GM19395 (cell line): ENCODE measurements at regions not wholly inside any gene's neighbourhood (a gene's known extent, or its start where the extent isn't known, plus 50 kb on each side); places are given as distances from the start of the nearest gene placed in this dataset.

Experiments
- ATAC-seq: cut with Tn5 transposase; IDR thresholded peaks from one replicate; pipeline ENCODE4 v1.9.1; 2021; ENCODE audit warnings: mild to moderate bottlenecking, moderate library complexity; ENCODE audit not compliant: unreplicated experiment

DNA sequence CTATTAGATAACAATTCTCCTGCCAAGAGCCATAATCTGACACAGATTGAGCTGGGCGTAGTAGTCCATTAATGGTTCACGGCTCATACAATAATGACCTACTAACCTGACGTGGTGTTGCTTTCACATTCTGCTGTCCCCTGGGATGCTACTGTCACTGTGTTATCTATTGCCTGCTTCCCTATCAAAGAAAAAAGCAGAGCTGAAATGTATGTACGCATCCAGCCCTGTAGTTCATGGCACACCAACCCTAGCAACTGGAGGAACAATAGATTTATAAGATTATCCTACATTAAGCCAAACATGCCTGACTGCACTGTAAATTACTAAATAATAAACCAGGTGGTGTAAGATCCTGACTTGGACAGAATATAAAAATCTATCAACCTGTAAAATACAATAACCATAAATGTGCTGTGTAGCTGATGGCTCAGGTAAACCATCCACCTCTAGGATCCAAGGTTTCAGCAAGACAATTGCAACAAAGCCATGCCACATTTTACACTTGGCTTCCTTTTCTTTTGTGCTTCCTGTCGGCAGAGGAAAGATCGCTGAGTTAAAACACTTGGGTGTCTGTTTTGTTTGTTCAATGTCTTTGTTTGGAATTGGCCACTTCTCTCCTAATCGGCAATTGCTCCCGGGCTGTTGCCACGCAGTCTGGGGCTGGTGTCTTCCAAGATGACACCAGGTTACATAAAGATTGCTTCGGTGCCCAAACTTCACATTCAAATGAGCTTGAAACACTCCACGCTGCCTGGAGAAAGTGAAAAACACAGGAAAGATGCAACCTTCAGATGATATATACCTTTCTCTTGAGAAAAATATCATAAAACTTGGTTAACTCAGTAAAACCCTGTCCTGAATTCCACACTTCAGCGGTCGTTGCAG, 143.9 kb upstream of the MGMT start:
- no peak for ATAC-seq

DNA sequence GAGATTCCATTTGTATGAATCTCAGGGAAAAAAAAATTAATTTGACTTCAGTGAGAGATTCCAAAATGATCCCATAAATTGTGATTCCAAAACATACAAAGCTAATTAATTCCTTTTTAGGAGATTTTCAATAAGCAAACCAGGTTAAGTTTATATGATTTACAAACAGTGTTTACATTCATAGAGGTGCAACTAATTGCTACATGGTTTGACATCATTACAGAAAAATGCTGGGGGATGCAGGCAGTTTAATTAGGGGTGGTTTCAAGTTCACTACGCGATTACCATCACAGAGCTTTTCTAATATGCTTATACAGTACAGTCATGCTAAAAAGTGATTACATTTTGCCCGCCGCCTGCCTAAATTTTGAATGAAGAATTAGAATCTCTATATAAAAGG, 143.2 kb upstream of the MGMT start:
- no peak for ATAC-seq

DNA sequence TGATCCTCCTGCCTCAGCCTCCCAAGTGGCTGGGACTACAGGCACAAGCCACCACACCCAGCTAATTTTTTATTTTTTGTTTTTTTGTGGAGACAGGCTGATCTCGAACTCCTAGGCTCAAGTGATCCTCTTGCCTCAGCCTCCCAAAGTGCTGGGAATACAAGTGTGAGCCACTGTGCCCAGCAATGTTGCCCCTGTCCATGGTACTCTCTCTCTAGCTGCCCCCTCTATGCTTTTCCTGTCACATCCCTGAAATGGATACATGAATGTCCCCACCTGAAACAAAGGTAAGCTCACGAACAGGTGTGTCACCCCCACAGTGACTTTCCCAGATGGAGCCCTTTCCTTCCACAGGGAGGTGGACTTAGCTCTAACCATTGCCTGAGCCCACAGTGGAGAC, 141.1 kb upstream of the MGMT start:
- no peak for ATAC-seq

DNA sequence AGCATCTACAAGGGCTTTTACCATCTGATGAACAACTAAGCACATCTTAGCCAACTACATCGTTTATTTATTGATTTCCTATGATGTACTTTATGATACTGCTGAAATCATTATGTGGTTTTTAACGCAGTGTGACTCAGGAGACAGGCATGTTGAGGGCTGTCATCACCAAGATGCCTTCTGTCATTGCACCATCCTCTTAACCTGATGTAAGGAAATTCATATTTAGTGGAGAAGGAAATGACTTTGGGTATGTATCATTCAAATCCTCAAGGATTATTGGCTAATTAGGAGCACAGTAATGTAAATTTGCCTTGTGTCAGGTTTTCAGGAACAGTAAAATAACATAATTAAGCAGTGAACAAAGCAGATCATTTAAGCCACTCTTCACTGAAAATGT, 138.5 kb upstream of the MGMT start:
- ATAC-seq, result no peak

DNA sequence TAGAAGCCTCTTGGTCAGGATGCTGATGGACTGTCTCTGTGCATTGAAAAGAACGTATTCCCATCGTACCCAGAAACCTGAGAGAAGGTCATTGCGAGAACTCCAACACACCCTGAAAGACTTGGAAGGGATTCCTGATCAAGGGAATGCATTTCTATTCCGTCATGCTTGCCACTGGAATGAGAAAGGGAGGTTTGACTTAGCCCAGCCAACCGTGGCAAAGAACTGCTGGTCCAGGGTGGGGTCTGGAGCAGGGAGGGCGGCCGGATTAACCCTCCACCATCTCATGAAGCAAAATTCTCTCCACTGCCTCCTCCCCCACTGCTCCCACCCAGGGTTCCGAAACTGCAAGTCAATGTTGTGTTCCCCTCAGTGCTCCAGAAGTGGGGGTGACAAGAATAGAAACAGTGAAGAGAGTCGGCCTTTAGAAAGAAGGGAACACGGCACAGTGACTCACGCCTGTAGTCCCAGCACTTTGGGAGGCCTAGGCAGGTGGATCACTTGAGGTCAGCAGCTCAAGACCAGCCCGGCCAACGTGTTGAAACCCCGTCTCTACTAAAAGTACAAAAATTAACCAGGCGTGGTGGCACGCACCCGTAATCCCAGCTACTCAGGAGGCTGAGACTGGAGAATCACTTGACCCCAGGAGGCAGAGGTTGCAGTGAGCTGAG, 137.5 kb upstream of the MGMT start:
- ATAC-seq, result no peak

DNA sequence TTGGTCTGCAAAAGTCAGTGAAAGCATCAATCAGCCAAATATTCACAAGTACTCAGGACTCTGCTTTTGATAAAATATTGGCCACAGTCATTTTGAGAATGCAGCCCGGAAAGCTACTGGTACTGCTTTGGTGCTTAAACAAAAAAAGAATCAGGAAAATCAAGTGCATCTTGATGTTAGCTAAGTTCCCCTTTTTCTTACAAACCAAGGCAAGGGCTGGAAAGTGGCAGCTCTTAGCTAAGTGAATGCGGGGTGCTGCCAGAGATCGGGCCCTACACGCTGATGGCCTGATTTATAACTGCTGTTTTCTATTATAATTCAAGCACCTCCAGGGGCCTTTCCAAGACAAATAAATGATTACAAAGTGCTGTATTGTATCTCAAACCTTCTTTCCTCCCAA, 136.8 kb upstream of the MGMT start:
- no peak for ATAC-seq

DNA sequence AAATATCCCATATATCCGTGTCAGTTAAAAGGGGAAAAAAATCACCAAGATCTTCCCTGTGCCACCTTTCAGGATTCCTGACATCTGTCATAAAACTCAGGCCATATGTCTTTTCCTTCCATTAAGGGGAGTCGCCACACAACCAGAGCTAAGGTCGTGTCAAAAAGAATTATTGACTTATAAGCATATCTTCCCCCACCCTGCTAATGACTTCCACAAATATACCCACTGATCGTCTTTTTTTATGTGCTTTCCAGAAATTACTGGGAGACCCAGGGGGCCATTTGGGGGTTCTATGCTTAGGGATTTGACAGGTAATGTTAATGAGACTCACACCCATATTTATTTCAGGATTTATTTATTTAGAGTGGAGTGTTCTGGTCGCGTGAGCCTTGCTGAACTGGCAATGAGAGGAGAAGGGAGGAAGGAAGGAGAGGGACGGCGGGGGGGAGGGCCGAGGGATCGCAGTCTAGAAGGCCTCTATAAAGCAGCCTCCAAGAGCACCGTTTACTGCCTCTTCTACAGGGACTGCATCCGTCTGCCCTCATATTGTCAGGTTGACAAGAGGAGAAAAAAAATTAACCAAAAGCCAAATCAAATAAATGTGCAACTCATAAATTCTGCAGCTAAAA, 135.7 kb upstream of the MGMT start:
- ATAC-seq, result no peak

DNA sequence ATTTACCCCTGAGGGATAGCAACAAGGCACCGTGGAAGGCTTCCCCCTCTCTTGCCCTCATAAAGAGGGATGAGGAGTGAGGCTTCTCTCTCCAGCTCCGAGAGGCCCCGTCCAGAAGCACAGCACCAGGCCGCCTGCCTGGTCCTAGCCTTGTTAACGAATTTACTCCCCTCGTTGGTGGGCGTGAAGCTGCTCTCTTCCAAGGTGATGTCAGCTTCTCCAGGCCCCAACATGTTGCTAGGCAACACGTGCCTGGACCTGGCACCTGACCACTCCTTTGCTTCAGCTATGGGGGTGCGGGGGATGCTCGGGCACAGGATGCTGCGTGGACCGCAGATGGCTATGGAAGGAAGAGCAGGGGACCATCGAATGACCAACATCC, 135.2 kb upstream of the MGMT start:
- no peak for ATAC-seq

DNA sequence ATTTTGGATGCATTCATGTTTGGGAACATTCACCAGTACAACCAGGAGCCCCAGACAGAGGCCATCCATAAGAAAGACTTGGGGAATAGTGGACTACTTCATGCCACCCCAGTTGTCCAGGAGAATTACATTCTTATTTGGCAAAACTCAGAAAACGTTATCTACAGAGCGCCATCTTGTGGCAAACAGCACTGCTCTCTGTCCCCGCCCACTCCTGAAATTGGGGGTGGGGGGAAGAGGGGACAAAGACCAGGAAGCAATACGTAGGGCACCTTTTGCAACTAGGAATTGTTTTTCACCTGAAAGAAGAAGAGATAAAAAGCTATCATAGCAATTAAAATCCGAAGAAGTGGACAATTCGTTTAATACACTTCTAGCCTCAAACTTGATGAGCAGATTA, 134.6 kb upstream of the MGMT start:
- ATAC-seq, result no peak

DNA sequence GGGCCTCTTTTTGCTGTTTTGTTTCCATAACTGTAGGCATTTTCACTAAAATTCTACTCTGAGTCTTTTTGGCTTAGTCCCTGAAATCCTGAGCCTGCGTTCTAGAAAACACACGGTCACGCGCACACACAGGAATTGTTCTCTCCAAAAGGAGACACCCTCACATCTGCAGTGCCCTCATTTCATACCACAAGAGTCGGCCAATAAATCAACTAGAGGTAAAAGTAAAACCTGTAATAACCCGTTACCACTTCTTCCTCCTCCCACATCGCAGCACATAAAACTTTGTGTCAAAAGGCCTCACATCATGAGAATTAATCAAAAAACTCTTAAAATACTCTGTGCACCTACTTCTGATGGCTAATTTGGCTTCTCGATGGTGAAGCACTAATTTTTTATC, 133.3 kb upstream of the MGMT start:
- ATAC-seq, result no peak

DNA sequence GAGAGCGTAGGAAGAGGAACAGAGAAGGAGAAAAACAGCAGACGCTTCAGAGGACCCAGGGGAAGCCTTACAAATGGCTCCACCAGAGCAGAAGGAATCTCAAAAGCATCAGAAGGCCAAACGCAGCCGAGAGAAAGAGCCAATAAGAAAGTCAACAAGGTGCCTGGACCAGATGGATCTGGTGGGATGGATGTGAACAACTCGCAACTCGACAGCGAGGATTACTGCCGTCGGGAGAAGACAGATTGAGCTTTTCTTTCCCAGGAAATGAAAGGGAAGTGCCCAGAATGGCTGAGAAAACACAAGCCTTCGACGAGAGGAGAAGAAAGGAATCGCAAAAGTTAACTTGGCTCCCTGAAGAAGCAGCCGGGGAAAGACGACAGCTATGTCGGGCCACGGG, 132.8 kb upstream of the MGMT start:
- no peak for ATAC-seq

DNA sequence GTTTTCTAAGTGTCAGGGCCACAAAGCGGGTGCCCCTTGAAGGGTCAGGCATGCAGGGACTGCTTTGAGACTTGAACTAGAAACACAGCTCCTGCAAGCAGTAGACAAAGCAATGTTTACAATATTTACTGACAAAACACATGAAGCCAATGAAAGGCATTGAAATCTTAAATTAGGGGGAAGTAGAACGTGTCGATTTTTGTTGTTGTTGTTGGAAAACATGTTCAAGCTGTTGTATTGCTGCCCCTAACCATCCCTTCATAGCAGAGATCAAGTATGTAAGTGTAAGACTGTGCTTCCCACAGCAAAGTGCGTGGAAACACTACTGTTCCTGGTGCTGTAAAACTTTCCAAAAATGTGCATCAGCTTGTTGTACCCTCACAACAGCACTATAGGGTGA, 131.6 kb upstream of the MGMT start:
- ATAC-seq, result no peak

DNA sequence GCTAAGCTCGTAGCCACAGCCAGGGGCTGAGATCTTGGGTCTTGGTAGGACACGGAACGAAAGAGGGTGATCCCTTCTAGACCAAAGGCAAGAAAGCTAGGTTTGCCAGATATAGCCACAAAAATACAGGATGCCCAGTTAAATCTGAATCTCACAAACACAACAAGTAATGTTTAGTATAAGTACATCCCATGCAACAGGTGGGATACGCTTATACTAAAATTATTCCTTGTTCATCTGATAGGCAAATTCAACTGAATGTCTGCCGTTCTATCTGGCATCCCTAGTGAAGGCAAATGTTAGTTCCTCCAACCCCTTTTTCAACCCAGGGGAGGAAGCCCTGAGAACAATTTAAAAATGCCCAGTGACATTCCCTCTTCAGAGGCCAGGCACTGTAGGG, 131.1 kb upstream of the MGMT start:
- no peak for ATAC-seq

DNA sequence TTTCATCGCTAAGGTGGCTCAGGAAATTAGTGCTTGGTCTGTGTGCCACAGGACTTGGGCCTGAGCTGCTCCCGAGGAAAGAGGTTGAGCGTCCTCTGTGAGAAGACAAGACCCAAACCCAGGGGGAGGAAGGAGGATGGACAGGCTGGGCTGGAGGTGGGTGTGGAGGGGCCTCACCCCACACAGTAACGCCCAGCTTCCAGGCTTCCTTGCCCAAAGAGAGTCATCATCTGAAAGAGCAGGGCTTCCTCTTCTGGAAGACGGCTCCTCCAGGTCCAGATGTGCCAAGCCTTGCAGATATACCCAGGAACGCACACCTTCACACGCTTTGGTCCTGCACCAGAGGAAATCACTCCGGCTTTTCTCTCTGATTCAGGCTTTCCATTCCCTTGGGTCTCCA, 127.8 kb upstream of the MGMT start:
- ATAC-seq, result no peak

DNA sequence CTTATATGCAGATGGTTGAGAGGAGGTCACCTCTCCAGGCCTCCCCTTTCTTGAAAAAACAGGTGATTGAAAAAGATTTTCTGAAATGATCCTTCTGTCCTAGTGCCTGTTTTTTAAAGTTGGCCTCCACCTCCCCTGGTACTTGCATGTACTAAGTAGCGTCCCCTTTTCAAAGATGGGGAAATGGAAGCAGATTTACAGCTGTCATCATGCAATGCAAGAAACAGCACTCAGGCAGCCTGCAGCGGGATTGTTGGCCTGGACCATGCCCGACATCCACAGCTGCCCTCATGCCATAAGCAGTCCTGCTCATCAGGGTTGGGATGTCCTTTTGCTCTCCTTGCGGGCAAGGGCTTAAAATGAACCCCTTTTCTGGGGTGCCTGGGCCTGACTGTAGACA, 127.2 kb upstream of the MGMT start:
- ATAC-seq, result no peak

DNA sequence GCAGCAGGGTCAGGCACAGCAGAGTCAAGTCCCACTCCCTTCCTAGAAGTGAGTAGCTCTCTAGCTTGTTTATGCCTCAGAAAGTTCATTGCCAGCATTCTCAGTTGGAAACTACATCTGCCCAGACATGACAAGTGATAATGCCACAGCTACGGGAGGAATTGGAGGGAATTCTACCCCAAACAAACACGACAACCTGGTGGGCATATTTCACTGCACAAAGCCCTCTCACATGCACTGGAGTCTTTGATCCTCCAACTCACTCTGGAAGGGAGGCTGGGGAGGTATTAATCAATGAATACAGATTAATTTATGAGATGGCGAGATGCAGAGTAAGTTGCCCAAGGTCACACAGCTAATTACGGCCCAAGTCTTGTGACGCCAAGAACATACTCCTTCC, 126.0 kb upstream of the MGMT start:
- no peak for ATAC-seq

DNA sequence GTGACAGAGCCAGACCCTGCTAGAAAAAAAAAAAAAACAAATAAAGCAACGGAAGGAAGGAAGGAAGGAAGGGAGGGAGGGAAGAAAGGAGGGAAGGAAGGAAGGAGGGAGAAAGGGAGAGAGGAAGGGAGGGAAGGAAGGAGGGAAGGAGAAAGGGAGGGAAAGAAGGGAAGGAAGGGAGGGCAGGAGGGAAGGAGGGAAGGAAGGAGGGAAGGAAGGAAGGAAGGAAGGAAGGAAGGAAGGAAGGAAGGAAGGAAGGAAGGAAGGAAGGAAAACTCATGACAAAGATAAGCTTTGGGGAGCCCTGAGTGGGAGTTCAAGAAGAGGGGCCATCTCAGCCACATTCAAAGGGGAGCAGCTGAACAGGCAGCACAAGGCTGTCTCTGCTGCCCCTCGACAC, 124.7 kb upstream of the MGMT start:
- ATAC-seq, result no peak

DNA sequence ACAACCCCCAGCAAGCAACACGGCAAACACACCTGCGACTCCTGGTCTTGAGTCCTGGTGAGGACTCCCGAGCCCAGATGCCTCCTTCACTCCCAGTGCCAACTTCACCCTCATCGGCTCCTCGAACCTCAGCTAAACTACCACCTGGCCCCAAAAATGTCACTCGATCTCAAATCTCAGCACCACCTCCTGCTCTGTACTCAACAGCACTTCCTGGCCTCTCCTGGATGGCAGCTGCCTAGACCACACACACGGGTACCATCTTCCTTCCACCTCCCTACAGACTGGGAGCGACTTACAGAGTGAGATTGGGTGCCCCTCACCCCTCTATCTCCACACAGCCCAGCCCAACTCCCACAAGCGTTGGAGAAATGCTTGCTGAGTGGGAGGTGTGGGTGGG, 123.9 kb upstream of the MGMT start:
- ATAC-seq, result no peak

DNA sequence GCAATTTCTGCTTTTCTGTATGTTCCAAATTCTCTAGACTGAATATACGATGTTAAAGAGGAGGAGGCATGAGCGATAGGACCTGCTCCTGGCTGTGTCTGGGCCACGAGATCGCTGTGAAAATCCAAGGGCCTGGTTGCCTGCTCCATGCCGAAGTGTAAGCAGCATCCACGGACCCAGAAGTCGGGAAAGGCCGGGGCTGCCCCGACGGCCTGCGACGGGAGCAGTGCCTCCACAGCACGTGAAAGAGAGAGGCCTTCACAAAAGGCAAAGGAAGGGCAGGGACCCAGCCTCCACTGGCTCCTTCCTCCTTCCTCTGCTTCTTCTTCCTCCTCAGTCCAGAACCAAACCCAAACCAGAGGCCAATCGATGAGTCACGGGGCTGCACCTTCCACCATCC, 122.9 kb upstream of the MGMT start:
- ATAC-seq, result no peak

DNA sequence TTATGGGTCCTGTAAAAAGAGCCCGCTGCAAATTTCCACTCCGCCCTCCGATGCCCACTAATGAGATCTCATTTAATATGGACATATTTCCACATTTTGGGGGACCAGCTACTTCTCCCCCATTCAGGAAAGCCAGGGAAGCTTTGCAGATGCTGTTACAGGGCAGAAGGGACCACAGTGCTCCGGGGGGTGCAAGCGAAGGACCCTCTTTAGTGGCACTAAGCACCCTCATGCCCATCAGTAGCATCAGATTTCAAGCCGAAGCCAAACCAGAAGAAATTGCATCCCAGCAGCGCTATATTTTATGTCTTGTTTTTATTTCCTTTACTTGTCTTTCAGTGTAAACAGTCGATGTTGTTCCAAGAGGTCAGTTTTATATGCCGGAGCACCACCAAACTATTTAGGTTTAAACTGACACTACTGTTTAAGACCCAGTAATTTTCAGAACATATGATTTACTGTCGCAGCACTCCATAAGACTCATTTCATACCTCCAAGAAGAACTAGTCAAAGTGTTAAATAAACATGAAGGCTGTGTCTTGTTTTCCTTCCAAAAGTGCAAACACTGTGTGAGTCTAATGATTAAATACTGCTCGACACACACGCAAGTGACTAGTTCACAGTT, 122.2 kb upstream of the MGMT start:
- no peak for ATAC-seq

DNA sequence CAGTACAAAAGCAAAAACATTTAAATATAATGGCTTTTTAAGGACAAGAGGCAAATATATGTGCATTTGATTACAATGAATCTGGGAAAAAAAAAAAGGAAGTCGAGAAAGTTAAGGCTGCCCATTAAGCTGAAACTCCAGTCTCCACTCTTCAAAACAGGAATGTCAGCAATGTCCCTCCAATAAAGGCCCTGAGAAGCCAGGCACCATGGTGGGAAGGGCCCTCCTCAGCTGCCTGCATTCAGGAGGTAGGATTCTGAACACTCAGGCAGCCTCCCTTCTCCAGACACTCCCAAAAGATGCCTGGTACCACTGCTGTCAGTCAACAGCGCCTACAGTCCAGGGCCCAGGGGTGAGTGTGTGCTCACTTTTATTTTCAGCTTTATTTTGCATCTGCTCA, 121.3 kb upstream of the MGMT start:
- no peak for ATAC-seq

DNA sequence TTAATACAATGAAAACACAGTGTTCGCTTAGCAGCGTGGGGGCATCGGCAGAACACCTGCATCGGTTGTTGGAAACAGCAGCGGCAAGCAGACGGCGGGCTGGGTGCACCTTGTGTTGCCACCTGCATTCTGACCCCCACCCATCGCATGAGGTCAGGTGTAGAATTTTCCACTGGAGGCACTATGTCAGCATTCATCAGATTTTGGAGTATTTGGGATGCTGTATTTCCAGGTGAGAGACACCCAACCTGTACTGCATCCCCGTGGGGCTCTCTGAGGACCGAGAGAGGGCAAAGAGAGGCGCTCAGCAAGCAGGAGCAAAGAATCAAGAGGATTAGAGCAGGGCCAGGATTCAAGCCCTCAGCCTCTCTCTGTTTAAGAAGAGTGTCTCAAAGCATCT, 116.4 kb upstream of the MGMT start:
- ATAC-seq, result no peak
